Kidney (tissue), 13 donors: ENCODE measurements at regions not wholly inside any gene's neighbourhood (a gene's known extent, or its start where the extent isn't known, plus 50 kb on each side); places are given as distances from the start of the nearest gene placed in this dataset.

Experiments
- DNase-seq, 5 donors: peaks; one replicate each; pipeline ENCODE4 v3.0.0-alpha.2; 2013 to 2020
- FAIRE-seq: peaks from 2 replicates; lab custom pipeline; 2012; peaks lifted over from hg19 to GRCh38; lab: Jason Lieb, UNC
- H3K27ac ChIP-seq, 2 donors: one replicate each; pipeline ENCODE4 v1.7.0; 2013; ENCODE audit warnings: low read depth in 2 of 2, low read length in 2 of 2, inconsistent platforms in 1 of 2
- H3K27me3 ChIP-seq: one replicate; pipeline ENCODE4 v1.7.1; 2013; ENCODE audit warnings: low read length, inconsistent platforms; ENCODE audit not compliant: control insufficient read depth, insufficient read depth
- H3K36me3 ChIP-seq, 3 donors: one replicate each; pipeline versions ENCODE4 v1.7.0 to v1.7.1; 2013; ENCODE audit warnings: low read length in 3 of 3, control low read depth in 1 of 3, inconsistent platforms in 1 of 3; ENCODE audit not compliant: insufficient read depth in 3 of 3, control insufficient read depth in 2 of 3
- H3K4me1 ChIP-seq, 3 donors: one replicate each; pipeline versions ENCODE4 v1.7.0 to v1.7.1; 2013; ENCODE audit warnings: low read length in 3 of 3, inconsistent platforms in 1 of 3, low read depth in 1 of 3; ENCODE audit not compliant: control insufficient read depth in 2 of 3, insufficient read depth in 2 of 3
- H3K4me3 ChIP-seq, 3 donors: one replicate each; pipeline versions ENCODE4 v1.7.0 to v1.8.1; 2013; ENCODE audit warnings: low read length in 3 of 3, control low read depth in 1 of 3, inconsistent platforms in 1 of 3
- H3K9ac ChIP-seq, 3 donors: one replicate each; pipeline versions ENCODE4 v1.7.0 to v1.7.1; 2013; ENCODE audit warnings: low read length in 3 of 3, control low read depth in 1 of 3, inconsistent platforms in 1 of 3
- H3K9me3 ChIP-seq, 3 donors: one replicate each; pipeline versions ENCODE4 v1.7.0 to v1.7.1; 2013; ENCODE audit warnings: low read length in 3 of 3, control low read depth in 1 of 3, inconsistent platforms in 1 of 3; ENCODE audit not compliant: control insufficient read depth in 2 of 3, insufficient read depth in 1 of 3
- CTCF ChIP-seq: IDR thresholded peaks from 3 replicates; pipeline ENCODE4 v1.5.1; 2012; ENCODE audit warnings: mild to moderate bottlenecking, moderate library complexity, borderline replicate concordance; ENCODE audit not compliant: insufficient read depth; ENCODE audit errors: extremely low read depth
- intact Hi-C: fragments of 100-400 bp; cut with DNase I; formaldehyde crosslinking; loops from one replicate; pipeline ENCODE4 v1.11.1; 2022
- donor health status: control.
- donor health status: control.
- donor health status: control.
- donor health status: control.
- donor health status: control.
- donor health status: DM: yes; HTN: yes; CAD: no.
- donor health status: Normal renal cell carcinoma (clear cell type).

DNA sequence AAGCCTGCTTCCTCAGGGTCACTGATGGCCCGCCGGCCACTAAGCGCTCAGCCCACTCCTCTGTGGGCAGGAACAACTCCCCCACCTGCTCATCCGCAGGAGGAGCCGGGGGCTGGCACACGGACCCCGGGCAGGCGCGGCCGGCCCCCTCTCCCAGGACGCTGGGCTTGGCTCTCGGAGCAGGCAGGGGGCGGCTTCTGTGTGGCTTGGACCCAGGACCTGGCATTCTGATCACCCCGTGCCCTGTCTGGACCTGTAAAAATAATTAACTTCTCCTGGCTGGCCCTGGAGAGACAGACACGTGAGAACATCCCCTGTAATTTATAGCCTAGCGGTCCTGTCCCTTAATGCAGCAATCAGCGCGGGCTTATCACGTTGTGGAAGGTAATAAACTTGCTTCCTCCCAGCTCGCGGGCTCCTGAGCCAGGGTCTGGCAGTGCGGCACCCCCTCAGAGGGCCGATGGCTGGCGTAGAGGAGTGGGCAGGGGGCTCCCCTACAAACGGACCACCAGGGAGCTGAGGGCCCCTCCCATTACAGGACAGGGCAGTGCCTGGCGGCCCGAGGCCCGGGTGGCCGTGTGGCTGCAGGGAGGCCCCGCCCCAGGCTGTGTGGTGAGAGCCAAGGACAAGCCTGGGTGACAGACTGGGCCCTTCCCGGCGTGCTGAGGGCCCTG, 84.5 kb upstream of the NKX1-1 start:
- no peak overlapping the region for H3K27ac ChIP-seq
- no peak for TF ChIP-seq CTCF
- H3K4me1 ChIP-seq, result no peaks in the 10 kb centered on the region
- no peak overlapping the region for H3K4me3 ChIP-seq
- no peak overlapping the region for H3K9ac ChIP-seq
- intact Hi-C loops, result no loop called here
- H3K9me3 ChIP-seq, result peaks cover 0 to 7% (median 5%) of the 10 kb centered on the region in 3 donors
- DNase-seq (peak; percentile 59 to 73 (median 65)), FAIRE-seq (no peak)
- H3K36me3 ChIP-seq, result no peaks in the 10 kb centered on the region
- no peaks in the 10 kb centered on the region for H3K27me3 ChIP-seq

DNA sequence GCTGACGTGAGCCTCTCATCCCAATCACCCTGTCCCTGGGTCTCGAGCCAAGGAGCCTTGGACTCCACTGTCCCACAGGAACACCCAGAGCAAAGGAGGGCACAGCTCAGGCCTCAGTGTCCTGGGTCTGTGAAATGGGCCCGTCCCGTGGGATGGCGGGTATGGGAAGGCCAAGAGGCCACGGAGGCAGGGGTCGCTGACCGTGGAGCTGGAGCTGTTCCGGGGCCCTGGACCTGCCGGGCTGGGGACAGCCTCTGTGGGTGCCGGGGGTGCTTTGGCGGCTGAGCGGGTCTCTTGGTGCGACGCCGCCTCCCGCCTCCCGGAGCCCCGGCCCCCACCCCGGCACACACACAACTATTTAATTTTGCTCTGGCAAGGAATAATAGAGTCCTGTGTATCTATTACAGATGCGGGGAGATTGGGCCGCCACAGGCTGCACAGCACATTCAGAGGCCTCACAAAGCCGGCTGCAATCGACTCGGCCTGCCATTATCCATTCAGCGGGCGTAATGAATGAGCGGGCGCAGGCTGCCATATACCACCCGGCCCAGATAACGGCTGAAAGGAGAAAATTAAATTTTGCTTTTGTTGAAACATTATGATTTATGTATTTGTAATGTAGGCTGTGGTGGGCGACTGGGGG, 83.9 kb upstream of the NKX1-1 start:
- Histone ChIP-seq H3K36me3 (no peaks in the 10 kb centered on the region), H3K4me1 (no peaks in the 10 kb centered on the region), H3K9ac (no peak overlapping the region), H3K27me3 (no peaks in the 10 kb centered on the region), H3K4me3 (no peak overlapping the region), H3K27ac (no peak overlapping the region), H3K9me3 (peaks cover 0 to 13% (median 6%) of the 10 kb centered on the region in 3 donors)
- FAIRE-seq (no peak), DNase-seq (peak in 2 of 5 donors; percentile 43 to 50)
- intact Hi-C loops, result no loop called here
- no peak for TF ChIP-seq CTCF

DNA sequence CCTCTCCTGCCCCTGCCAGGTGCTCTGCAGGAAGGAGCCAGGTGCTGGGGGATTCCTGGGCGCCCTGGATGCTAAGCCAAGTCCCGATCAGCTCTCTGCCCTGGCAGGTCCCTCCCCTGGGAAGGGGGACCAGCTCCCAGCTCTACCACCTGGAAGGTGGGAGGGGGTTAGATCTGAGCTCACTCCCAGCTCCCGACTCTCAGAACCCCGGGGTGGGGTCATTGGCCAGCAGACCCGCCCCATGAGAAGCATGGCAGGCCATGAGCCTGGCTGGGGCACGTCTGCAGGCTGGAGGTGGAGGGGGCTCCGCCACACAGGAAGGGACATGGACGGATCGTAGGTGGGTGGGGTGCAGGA, 83.4 kb upstream of the NKX1-1 start:
- Histone ChIP-seq H3K36me3 (no peaks in the 10 kb centered on the region), H3K4me1 (no peaks in the 10 kb centered on the region), H3K27me3 (no peaks in the 10 kb centered on the region), H3K9me3 (peaks cover 0 to 13% (median 7%) of the 10 kb centered on the region in 3 donors), H3K4me3 (no peak overlapping the region), H3K27ac (no peak overlapping the region), H3K9ac (no peak overlapping the region)
- DNase-seq (peak in 1 of 5 donors; percentile 39), FAIRE-seq (no peak)
- TF ChIP-seq CTCF, result no peak
- intact Hi-C loops, result no loop called here
